GM18520 (cell line): ENCODE measurements at regions not wholly inside any gene's neighbourhood (a gene's known extent, or its start where the extent isn't known, plus 50 kb on each side); places are given as distances from the start of the nearest gene placed in this dataset.
"Not testable (repeated sequence)": the region's sequence is repeated elsewhere in the genome, so short reads cannot be mapped to it uniquely, and the experiment has no call there.

Experiments
- ATAC-seq: cut with Tn5 transposase; IDR thresholded peaks from one replicate; pipeline ENCODE4 v1.9.1; 2021; ENCODE audit not compliant: unreplicated experiment

DNA sequence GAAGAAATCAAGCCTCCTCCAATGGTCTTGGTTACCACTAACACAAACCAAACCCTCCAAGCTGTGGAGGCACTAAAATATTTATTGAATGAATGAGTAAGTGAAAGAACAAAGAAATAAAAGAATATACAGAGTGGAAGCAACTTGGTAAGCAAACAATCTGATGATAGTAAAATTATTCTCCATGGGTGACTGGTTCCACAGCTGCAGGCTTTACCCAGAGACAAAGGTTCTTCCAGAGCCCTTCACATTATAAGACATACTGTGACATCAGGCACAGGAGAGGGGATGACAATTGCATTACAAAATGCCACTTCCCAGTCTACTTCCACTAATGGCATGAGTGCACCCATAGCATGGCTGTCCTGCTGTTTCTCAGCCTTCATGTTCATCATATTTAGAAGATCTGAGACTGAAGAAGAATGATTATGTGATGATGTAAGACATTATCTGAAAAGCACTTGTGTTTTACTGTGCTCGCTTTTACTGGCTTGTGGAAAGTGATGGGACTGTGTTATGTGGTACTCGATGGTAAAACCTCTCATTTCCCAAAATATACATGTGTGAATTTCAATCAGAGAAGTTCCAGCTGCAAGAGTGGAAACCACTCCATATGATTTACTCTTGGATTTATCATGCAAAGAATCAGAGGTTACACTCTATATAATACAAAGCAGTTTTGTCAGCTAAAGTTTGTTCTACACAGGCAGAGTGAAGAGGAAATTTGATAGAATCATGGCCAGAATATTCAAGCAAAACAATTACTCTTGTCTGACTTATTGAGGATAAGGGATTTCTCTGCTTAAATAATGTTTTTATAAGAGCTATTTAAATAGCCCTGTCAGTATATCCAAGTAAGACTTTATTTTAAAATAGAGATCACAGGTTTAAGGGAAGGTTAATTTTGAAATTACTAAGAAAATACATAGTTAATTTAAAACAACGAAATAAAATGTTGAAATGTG, 220.2 kb upstream of the NBEA start:
- ATAC-seq: no peak

- ATAC-seq: no peak
Measured at GRCh38 chr13:34722922-34723321, 219.1 kb upstream of the NBEA start.

DNA sequence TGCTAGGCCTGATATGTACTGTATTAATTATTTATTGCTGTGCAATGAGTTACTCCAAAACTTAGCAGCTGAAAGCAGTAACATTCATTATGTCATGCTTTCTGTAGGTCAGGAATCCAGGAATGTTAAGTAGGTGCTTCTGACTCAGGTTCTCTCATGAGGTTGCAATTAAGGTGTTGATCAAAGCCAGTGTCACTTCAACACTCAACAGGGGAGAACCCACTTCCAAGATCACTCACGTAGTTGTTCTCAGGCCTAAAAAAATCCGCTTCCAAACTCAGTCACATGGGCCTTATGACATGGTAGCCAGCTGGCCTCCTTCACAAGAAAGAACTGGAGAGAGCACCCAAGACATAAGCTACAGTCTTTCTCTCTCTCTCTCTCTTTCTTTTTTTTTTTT, 211.1 kb upstream of the NBEA start:
- ATAC-seq: no peak

DNA sequence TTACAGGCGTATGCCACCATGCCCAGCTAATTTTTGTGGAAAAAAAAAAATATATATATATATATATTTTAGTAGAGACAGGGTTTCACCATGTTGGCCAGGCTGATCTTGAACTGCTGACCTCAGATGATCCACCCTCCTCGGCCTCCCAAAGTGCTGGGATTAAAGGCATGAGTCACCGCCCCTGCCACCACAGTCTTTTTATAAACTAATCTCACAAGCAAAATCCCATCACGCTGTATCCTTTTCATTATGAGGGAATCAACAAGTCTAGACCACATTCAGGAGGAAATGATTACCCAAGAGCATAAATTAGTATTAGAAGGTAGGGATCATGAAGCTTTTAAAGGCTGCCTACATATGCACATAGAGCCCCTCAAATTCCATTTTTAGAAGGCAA, 210.6 kb upstream of the NBEA start:
- ATAC-seq: no peak

DNA sequence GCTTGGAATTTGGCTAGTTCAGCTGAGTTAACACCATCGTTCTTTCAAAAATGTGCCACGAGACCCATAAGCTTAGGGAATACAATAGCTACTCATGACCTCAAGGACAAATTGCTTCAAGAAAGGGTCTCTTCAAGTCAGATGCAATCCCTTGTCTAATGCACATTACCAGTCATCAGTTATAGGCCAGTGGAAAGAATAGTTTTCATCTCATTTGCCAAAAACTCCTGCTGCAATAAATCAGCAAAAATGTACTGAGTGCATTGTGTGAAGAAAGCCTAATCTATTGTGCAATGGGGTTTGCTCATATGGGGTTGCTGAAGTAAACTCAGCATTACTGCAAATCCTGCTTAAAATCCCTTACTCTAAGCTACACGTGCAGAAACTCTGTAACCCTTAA, 208.3 kb upstream of the NBEA start:
- no peak for ATAC-seq

DNA sequence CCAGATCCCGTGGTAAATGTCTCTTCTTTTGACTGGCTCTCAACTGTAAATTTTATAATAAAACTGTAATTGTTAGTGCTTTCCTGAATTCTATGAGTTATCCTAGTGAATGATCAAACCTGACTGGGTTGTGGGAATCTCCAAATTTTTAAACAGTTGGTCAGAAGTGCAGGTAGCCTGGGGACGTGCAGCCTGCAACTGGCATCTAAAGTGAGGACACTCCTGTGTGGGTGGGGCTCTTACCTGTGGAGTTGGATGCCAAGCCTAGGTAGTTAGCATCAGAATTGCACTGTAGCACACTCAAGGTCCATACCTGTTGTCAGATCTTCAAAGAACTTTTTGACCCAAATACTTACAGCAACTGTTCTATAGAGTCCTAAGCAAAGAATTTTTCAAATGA, 207.1 kb upstream of the NBEA start:
- ATAC-seq: no peak

GRCh38 chr13:34738254-34738992, 203.6 kb upstream of the NBEA start:
- no peak for ATAC-seq

DNA sequence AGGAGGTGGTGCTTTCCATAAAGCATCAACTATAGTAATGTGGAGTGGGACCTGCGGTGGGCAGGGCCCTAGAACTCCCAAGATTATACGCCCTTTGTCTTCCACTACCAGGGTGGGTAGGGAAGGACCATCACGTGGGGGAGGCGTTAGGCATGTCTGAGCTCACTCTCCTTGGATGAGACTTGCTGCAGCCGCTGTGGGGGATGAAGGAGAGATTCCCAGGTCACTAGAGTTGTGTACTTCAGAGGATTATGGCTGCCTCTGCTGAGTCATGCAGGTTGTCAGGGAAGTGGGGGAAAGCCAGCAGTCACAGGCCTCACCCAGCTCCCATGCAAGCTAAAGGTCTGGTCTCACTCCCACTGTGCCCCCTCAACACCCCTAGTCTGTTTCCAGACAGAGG, 195.0 kb upstream of the NBEA start:
- not testable (repeated sequence) for ATAC-seq

- ATAC-seq: no peak
Measured at GRCh38 chr13:34747507-34747906, 194.6 kb upstream of the NBEA start.

- no peak for ATAC-seq
Measured at GRCh38 chr13:34748073-34748472, 194.0 kb upstream of the NBEA start.

GRCh38 chr13:34748596-34748995, 193.5 kb upstream of the NBEA start:
- no peak for ATAC-seq

DNA sequence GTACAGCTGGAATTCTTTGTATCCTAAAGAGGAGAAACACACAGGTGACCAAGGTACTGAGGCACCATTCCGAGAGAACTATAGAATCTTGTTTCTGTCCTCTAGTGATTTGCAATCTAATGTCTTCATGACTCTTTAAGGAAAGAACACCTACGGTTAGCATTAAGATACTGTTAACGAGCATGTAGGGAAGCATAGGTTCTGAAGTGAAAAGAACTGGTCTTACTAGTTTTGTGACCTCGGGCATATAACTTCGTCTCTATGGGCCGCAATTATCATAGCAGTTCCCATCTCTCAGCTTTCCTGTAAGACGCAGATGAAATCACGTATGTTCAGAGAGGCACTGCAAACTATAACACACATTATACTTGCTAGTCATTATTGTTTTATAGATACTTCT, 193.0 kb upstream of the NBEA start:
- no peak for ATAC-seq

- peak; percentile 29 for ATAC-seq
Measured at GRCh38 chr13:34750078-34750931, 191.8 kb upstream of the NBEA start.

GRCh38 chr13:34751044-34751443, 191.0 kb upstream of the NBEA start:
- peak; percentile 47 for ATAC-seq

- ATAC-seq: no peak
Measured at GRCh38 chr13:34751492-34751891, 190.6 kb upstream of the NBEA start.

DNA sequence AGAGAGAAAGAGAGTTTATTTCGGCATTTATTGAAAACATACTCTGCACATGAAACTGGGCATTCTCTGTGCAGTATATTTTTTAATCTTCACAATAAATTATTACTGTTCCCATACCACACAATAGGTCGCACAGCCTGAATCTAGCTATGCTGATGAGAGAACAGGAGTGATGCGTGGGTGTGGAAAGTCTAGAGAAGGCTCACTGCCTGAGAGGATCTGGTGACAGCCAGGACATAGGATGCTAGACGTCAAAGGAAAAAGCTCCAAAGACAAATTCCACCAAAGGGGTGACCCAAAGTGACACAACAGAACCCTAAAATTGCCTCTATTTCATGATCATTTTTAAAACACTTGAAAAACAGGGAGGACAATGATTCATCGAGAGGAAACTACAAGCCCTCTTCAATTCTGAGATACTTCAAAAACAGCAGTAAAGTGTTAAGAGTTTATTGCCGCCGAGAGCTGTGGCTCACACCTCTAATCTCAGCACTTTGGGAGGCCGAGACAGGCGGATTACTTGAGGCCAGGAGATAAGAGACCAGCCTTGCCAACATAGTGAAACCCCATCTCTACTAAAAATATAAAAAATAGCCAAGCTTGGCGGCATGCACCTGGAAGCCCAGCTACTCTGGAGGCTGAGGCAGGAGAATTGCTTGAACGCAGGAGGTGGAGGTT, 189.6 kb upstream of the NBEA start:
- ATAC-seq: no peak

- no peak for ATAC-seq
Measured at GRCh38 chr13:34756136-34756535, 185.9 kb upstream of the NBEA start.

DNA sequence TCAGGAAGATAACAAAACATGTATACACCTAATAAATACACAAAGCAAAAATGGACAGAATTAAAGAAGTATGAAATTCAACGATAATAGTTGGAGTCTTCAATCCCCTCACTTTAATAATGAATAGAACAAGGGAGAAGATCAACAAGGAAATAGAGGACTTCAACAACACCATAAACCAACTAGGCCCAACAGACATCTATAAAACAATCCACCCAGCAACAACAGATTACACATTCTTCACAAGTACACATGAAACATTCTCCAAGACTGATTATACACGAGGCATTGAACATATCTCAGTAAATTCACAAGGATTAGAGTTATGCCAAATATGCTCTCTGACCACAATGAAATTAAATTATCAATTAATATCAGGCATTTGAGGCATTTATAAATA, 185.5 kb upstream of the NBEA start:
- ATAC-seq: no peak

- ATAC-seq: no peak
Measured at GRCh38 chr13:34757441-34757840, 184.6 kb upstream of the NBEA start.

- no peak for ATAC-seq
Measured at GRCh38 chr13:34758628-34759027, 183.4 kb upstream of the NBEA start.

DNA sequence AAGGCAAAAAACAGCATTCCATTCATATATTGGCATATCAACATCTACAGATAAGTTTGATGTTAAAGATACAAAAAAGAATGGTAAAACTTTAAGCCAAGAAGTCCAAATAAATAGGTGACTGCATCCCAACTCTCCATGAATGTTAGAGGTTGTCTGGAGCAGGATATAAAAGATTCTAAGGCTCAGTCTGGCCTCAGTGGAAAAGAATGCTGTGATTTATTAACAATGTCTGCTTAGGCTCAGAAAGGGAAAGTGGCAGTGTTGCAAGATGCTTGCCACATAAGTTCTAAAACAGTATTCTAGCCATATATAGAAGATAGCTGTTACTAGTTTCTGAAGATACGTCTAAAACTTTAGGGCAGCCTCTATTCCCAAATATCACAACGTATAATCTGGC, 179.8 kb upstream of the NBEA start:
- no peak for ATAC-seq
